Lung (tissue), 11 donors: ENCODE measurements at regions not wholly inside any gene's neighbourhood (a gene's known extent, or its start where the extent isn't known, plus 50 kb on each side); places are given as distances from the start of the nearest gene placed in this dataset.
"Not testable (repeated sequence)": the region's sequence is repeated elsewhere in the genome, so short reads cannot be mapped to it uniquely, and the experiment has no call there.

Experiments used
- ATAC-seq: fragments of 200-7000 bp; cut with Tn5 transposase; one replicate; pipeline ENCODE4 v1.9.1; 2020; ENCODE audit warnings: moderate number of reproducible peaks; ENCODE audit not compliant: insufficient read depth, low FRiP score
- DNase-seq, 3 donors: peaks; one replicate each; pipeline ENCODE4 v3.0.0-alpha.2; 2013 to 2017
- H3K27ac ChIP-seq, 2 donors: one replicate each; pipeline ENCODE4 v1.5.1; 2013; ENCODE audit warnings: mild to moderate bottlenecking in 2 of 2, moderate library complexity in 2 of 2, control low read depth in 1 of 2, inconsistent platforms in 1 of 2, low read depth in 1 of 2, low read length in 1 of 2
- H3K27me3 ChIP-seq, 3 donors: one replicate each; pipeline ENCODE4 v1.5.1; 2013; ENCODE audit warnings: low read length in 2 of 3; ENCODE audit not compliant: control insufficient read depth in 3 of 3, insufficient read depth in 3 of 3
- H3K36me3 ChIP-seq, 4 donors: one replicate each; pipeline ENCODE4 v1.5.1; 2013; ENCODE audit warnings: low read length in 4 of 4, mild to moderate bottlenecking in 1 of 4, moderate library complexity in 1 of 4; ENCODE audit not compliant: control insufficient read depth in 4 of 4, insufficient read depth in 4 of 4
- H3K4me1 ChIP-seq, 5 donors: one replicate each; pipeline ENCODE4 v1.5.1; 2013; ENCODE audit warnings: low read length in 5 of 5, mild to moderate bottlenecking in 2 of 5, moderate library complexity in 1 of 5; ENCODE audit not compliant: control insufficient read depth in 5 of 5, insufficient read depth in 5 of 5
- H3K4me3 ChIP-seq: one replicate; pipeline ENCODE4 v1.5.1; 2013; ENCODE audit warnings: mild to moderate bottlenecking, control low read depth, moderate library complexity
- H3K9ac ChIP-seq, 2 donors: one replicate each; pipeline ENCODE4 v1.5.1; 2013; ENCODE audit warnings: low read length in 2 of 2, control low read depth in 1 of 2; ENCODE audit not compliant: insufficient read depth in 1 of 2
- H3K9me3 ChIP-seq, 4 donors: one replicate each; pipeline ENCODE4 v1.5.1; 2013; ENCODE audit warnings: low read length in 3 of 4, mild to moderate bottlenecking in 1 of 4, moderate library complexity in 1 of 4; ENCODE audit not compliant: control insufficient read depth in 4 of 4, insufficient read depth in 3 of 4
- CTCF ChIP-seq: IDR thresholded peaks from 2 replicates; pipeline ENCODE4 v1.5.1; 2012; ENCODE audit warnings: mild to moderate bottlenecking; ENCODE audit errors: control extremely low read depth, extremely low read depth
- WGBS, 2 donors: extraction: QIAGEN DNeasy Blood & Tissue Kit; methylation state at CpG; one replicate each; pipeline ENCODE4 v1.1.7; 2013; 5-methylcytosine and 5-hydroxymethylcytosine counted together
- donor health status: control.
- donor health status: control.
- donor health status: Bipolar disorder and iron deficiency.
- donor health status: healthy.
- donor health status: DM: yes; HTN: yes; CAD: no.

GRCh38 chr10:34037499-34037898 lies 703.0 kb upstream of the NRP1 start:
- ATAC-seq (no peak), DNase-seq (no peak)
- no peak overlapping the region for H3K27ac ChIP-seq
- H3K4me3 ChIP-seq = no peak overlapping the region
- no peak overlapping the region for H3K9ac ChIP-seq
- no peaks in the 10 kb centered on the region for H3K36me3 ChIP-seq
- no peak for TF ChIP-seq CTCF
- WGBS, 2 donors = 78 to 89% methylated on average over 3 of the region's 3 CpGs
- no peaks in the 10 kb centered on the region for H3K4me1 ChIP-seq
- H3K27me3 ChIP-seq = no peaks in the 10 kb centered on the region
- H3K9me3 ChIP-seq = peaks cover 0 to 5% (median 0%) of the 10 kb centered on the region in 4 donors

GRCh38 chr10:34035241-34035790 lies 700.8 kb upstream of the NRP1 start:
- not testable (repeated sequence) for H3K27ac ChIP-seq, H3K4me3 ChIP-seq, DNase-seq, H3K36me3 ChIP-seq, H3K9me3 ChIP-seq, ATAC-seq, H3K9ac ChIP-seq, H3K4me1 ChIP-seq, H3K27me3 ChIP-seq
- 96 to 98% methylated on average over 25 to 29 of the region's 29 CpGs for WGBS, 2 donors

- Histone ChIP-seq H3K9ac (no peak overlapping the region), H3K27me3 (no peaks in the 10 kb centered on the region), H3K4me3 (no peak overlapping the region), H3K9me3 (peaks cover 0 to 7% (median 0%) of the 10 kb centered on the region in 4 donors), H3K4me1 (peaks cover 0 to 5% (median 0%) of the 10 kb centered on the region in 5 donors), H3K36me3 (no peaks in the 10 kb centered on the region), H3K27ac (no peak overlapping the region)
- TF ChIP-seq CTCF = no peak
- 83 to 89% methylated on average over 5 of the region's 5 CpGs for WGBS, 2 donors
- ATAC-seq (no peak), DNase-seq (no peak)
These were observed 698.6 kb upstream of the NRP1 start for GRCh38 chr10:34033078-34033477.

GRCh38 chr10:34032564-34032963 lies 698.1 kb upstream of the NRP1 start:
- H3K27ac ChIP-seq = no peak overlapping the region
- H3K27me3 ChIP-seq = no peaks in the 10 kb centered on the region
- no peak overlapping the region for H3K9ac ChIP-seq
- peaks cover 0 to 5% (median 0%) of the 10 kb centered on the region in 5 donors for H3K4me1 ChIP-seq
- no peak overlapping the region for H3K4me3 ChIP-seq
- ATAC-seq (no peak), DNase-seq (no peak)
- peaks cover 0 to 7% (median 0%) of the 10 kb centered on the region in 4 donors for H3K9me3 ChIP-seq
- WGBS, 2 donors = 96 to 98% methylated on average over 3 of the region's 3 CpGs
- H3K36me3 ChIP-seq = no peaks in the 10 kb centered on the region
- TF ChIP-seq CTCF = no peak
